ENCODE measurements at regions not wholly inside any gene's neighbourhood (a gene's known extent, or its start where the extent isn't known, plus 50 kb on each side); places are given as distances from the start of the nearest gene placed in this dataset.
A peak's percentile ranks its signal among the peaks of the same experiment; 100 is the strongest.
"Not testable (repeated sequence)": the region's sequence is repeated elsewhere in the genome, so short reads cannot be mapped to it uniquely, and the experiment has no call there.

GRCh38 chr20:53872561-53873229 is 197.7 kb downstream of the BCAS1 start:
- DNase-seq, result peak in 1 of 56 donors; percentile 4

DNA sequence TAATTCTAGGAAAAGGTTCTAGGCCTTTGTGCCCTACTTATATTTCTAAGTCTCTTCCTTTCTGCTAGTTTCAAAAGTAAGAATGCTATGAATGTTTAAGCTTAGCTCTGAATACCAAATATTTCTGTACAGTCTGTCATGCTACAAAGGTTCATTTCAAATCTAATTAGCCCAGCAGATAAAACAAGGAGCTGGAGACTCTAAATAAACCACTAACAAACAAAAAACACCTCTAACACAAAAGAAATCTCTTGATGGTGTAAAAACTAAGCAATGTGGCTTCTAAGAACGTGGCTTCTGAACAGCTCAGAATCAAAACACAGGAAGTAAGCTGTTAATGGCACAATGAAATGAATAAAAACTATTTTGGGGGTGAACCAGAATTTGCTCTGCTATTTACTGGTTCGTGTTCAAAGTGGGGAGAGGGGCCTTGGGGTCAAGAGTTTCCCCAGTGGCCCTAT is 198.3 kb downstream of the BCAS1 start:
- no peak for DNase-seq

- DNase-seq, result no peak
Observed at GRCh38 chr20:53871541-53871940, 198.9 kb downstream of the BCAS1 start.

DNA sequence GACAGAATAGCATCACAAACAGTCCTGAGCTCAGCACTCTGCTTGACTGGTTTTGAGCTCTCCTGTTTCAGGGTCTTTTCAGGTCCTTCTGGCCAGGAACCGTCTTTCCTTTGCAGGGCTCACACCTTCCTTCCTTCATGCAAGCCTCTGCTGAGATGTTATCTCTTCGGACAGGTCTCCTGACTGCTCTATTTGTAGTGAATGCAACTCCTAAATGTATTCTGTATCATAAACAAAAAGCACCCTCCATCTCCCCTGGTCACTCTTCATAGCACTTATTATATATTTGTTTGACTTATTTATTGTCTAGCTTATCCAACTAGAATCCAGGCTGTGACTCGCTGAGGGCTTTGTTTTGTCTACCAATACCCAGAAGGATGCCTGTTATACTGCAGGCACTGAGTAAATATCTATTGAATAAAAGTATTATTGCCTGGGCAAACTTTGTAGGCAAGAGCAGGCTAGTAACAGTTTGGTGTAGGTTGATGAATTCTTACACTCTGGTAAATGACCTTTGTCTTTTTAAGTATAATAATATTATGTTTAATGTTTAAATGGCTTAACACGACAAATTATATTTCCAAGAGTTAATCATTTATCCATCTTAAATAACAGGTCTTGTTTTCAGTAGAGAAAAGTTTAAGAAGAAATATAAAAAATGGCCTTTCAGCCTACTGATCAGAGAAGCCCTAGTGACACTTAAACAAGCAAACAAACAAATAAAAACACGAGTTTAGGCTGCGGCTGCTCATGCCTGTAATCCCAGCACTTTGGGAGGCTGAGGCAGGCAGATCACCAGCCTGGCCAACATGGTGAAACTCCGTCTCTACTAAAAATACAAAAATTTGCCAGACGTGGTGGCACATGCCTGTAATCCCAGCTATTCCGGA is 199.7 kb downstream of the BCAS1 start:
- no peak for DNase-seq

DNA sequence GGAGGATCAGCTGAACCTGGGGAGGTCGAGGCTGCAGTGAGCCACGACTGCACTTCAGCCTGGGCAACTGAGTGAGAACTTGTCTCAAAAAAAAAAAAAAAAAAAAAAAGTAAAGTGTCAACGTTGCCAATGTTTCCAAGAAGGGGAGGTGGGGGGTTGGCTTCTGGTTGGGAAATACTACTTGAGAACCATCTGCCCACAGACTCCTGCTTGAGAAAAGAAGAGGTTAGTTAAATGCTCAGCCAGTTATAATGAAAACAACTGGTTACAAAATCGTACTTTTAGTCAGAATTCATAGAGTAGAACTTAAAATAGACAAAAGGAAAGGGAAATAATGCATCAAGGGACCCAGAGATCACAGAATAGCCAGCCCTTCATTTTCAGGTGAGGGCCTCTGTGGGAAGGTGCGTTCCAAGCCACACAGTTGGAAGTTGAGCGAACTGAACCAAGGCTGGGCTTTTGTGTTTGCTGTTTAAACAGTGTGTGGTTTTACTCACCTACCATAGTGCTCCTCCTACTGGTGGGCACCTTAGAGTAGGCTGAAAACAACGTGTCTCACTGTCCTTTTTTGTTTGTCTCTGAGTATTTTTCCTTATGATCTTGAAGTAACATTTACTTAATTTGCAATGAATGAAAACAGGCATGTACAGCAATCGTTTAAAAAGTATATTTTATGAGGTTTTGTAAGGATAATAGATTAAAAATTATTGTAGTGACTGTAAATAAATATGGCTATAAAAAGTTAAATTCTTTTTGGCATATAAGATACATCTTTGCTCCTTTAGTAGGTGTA is 200.7 kb downstream of the BCAS1 start:
- peak in 8 of 56 donors; percentile 2 to 43 (median 14) for DNase-seq

DNA sequence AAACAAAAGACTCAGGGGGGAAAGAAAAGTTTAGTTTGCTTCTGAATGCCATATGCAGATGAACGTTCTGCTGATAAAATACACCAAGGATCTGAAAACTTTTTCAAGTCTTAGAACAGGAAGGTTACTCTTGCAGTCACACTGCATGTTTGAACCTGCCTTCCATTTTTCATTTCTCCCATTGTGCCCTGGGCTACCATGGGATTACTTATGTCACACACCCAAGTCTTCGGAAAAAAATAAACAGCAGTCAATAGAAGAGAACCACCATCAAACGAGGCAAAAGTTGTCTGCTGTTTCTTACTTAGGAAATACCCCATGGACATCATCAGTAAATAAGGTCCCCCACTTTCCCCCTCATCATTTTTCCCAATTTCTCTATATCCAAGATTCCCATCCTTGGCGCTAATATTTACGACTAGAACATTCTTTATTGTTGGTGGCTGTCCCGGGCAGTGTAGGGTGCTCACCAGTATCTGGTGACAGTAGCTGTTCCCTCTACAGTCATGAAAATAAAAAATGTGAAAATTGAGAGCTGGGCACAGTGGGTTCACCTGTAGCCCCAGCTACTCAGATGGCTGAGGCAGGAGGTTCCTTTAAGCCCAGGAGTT is 202.5 kb downstream of the BCAS1 start:
- DNase-seq, result no peak

DNA sequence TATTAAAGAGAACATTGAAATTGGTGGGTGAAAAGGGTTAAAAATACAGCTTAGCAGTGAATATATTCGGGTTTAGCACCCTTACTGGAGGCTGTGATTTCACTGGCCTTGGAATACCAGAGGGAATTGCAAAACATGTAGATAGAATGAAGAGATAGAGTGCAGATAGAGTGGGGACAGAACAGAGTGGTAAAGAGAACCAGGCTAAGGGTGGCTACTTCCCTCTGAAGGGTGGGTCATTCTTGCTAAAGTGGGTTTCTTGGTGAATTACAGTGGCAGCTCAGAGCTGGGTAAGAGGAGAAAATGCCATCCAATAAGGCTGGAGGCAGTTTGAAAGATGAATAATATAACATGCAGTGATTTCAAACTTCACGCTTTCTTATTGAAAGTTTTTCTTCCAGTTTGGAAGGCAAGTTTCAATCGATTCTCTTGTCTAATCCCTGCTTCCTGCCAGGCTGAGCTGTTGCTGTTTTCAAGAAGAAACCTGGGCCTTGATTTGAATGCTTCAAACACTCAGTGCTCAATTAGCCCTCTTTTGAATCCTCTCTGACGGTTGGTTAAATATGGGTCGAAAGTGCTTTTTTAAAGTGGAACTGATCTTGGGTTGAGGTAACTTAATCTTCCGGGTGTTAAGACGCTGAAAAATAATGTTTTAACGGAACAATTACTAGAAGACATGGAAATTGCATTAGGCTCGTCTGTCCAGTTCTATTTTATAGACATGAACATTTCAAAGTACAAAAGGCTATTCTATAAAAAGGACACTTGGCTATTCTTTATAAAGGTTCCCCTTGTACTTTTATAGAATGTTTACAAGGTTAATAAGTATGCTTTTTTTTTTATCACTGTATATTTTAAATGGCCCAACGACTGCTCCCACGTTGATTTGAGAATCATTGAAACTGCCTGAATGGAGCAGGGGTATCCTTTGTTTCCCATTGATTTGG is 203.3 kb downstream of the BCAS1 start:
- DNase-seq, result no peak

GRCh38 chr20:53865901-53866793 is 204.2 kb downstream of the BCAS1 start:
- DNase-seq, result peak in 12 of 56 donors; percentile 2 to 25 (median 10)

GRCh38 chr20:53864765-53865683 is 205.4 kb downstream of the BCAS1 start:
- DNase-seq, result not testable (repeated sequence)

- DNase-seq, result not testable (repeated sequence)
Observed at GRCh38 chr20:53863923-53864641, 206.3 kb downstream of the BCAS1 start.

DNA sequence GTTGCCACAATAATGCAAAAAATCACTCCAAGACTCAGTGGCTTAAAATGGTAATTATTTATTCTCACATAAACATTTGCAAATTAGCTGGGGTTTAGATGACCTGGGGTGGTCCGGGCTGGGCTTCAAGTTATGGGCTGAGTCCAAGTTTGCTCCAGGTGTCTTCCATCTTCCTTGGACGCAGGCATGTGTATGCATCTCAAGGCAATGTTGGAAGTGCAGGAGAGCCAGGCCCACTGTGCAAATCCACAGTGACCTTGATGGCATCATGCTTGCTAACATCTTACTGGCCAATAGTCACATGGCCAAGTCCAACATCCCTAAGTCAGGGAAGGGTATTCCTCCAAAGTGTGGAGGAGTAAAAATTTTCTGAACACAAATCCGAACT is 206.9 kb downstream of the BCAS1 start:
- DNase-seq, result not testable (repeated sequence)

DNA sequence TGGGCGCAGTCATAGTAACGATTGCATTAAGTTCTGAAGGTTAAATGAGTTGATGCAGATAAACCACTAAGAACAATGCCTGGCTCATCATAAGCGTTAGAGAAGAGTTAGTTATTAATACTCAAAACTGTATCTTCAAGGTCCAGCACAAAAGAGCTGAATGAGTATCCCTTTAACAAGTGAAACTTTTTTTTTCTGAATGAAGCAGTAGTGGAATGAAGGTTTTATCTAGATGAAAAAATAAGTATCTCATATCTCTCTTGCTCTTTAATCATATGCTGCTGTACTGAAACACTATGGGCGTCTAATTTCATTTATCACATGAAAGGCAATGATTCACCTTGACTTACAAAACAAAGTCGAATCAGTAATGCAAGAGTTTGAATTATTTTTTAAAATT is 207.4 kb downstream of the BCAS1 start:
- DNase-seq, result not testable (repeated sequence)

DNA sequence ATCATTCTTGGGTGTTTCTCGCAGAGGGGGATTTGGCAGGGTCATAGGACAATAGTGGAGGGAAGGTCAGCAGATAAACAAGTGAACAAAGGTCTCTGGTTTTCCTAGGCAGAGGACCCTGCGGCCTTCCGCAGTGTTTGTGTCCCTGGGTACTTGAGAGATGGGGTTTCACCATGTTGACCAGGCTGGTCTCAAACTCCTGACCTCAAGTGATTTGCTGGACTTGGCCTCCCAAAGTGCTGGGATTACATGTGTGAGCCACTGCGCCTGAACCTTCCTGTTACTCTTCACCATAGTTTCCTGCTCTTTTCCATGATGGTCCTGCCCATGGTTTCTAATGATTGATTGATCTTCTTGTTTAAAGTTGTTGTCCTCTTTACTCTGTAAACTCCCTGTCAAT is 207.9 kb downstream of the BCAS1 start:
- not testable (repeated sequence) for DNase-seq

GRCh38 chr20:53862136-53862397 is 208.3 kb downstream of the BCAS1 start:
- not testable (repeated sequence) for DNase-seq

GRCh38 chr20:53859684-53860083 is 210.7 kb downstream of the BCAS1 start:
- no peak for DNase-seq

DNA sequence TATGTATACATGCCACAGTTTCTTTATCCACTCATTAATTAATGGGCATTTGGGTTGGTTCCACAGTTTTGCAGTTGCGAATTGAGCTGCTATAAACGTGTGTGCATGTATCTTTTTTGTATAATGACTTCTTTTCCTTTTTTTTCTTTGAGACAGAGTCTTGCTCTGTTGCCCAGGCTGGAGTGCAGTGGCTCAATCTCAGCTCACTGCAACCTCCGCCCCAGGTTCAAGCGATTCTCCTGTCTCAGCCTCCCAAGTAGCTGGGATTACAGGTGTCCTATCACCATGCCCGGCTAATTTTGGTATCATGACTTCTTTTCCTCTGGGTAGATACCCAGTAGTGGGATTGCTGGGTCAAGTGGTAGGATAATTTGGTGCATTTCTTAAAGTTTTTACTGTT is 211.4 kb downstream of the BCAS1 start:
- not testable (repeated sequence) for DNase-seq

DNA sequence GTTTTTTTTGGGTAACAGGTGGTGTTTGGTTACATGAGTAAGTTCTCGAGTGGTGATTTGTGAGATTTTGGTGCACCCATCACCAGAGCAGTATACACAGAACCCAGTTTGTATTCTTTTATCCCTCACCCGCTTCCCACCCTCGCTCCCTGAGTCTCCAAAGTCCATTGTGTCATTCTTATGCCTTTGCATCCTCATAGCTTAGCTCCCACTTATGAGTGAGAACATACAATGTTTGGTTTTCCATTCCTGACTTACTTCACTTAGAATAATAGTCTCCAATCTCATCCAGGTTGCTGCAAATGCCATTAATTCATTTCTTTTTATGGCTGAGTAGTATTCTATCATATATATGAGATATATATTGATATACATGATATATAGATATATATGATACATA is 211.9 kb downstream of the BCAS1 start:
- not testable (repeated sequence) for DNase-seq
